ENCODE measurements at regions not wholly inside any gene's neighbourhood (a gene's known extent, or its start where the extent isn't known, plus 50 kb on each side); places are given as distances from the start of the nearest gene placed in this dataset.

- no peaks in the 10 kb centered on the region for H3K9me3 Mint-ChIP-seq
- H3K27me3 Mint-ChIP-seq, result no peaks in the 10 kb centered on the region
- no peak overlapping the region for H3K27ac ChIP-seq (ENCODE audit: low read depth in 1 of 2, low read length in 2 of 2)
- no peak overlapping the region for H3K4me3 Mint-ChIP-seq
- intact Hi-C loops (cut with DNase I, micrococcal nuclease), result no loop called here
- no peak for ATAC-seq (ENCODE audit: poor library complexity)
- no peaks in the 10 kb centered on the region for H3K27me3 ChIP-seq (ENCODE audit: control insufficient read depth in 1 of 2, insufficient read depth in 2 of 2, low read length in 2 of 2)
- no peaks in the 10 kb centered on the region for H3K36me3 ChIP-seq (ENCODE audit: insufficient read depth, low read length)
- H3K4me3 ChIP-seq (ENCODE audit: low read length), result no peak overlapping the region
- ChIA-PET CTCF (interaction anchor here (1.2 to 1.3 kb wide), 2 partner anchors 7 to 298 kb away, joined by 3 read pairs; no protein-coding TSS in a partner anchor), POLR2A (no interaction called here)
- DNase-seq, result no peak
- TF ChIP-seq CTCF (IDR thresholded peaks at IDR 0.05), result no peak
- no peaks in the 10 kb centered on the region for H3K9me3 ChIP-seq (ENCODE audit: control insufficient read depth in 1 of 2, insufficient read depth in 1 of 2, low read length in 2 of 2)
- peaks cover 17% of the 10 kb centered on the region for H3K4me1 Mint-ChIP-seq (ENCODE audit: low read depth)
- H3K4me1 ChIP-seq (ENCODE audit: insufficient read depth, low read length), result no peaks in the 10 kb centered on the region
- no peaks in the 10 kb centered on the region for H3K36me3 Mint-ChIP-seq (ENCODE audit: low read depth)
- H3K27ac Mint-ChIP-seq, result no peak overlapping the region
These were observed 126.1 kb upstream of the AGR3 start for GRCh38 chr7:17007841-17008240.

DNA sequence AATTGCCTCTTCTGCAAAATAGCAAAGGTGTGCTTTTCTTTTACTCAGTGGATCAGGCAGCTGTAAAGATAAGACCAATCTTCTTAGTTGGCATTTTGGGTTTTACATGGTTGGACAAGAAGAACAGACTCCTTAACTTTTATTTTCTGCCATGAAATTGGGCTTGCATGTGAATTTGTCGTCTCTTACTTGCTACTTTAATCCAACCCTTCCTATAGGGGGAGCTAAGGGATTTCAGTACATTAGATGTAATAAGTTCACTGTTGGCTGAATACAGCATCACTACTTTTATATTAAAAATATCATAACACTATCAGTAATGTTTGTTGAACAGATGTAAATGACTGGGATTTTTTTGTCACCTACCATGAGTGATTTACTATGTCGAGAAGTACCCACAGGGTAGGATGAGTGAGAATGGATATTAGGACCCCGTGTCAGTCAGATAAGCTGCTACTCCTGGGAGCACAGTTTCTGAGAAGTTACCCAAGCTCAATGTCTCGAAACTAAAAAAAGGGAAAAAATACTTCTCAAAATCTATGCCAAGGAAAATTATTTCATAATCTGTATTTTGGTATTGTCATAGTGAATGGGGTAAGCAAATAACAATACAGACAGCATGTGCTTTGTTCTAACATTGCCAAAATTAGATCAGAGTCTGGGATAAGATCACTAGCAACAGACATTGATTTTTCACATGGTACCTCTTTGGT, 127.4 kb upstream of the AGR3 start:
- Mint-ChIP-seq H3K27me3 (no peaks in the 10 kb centered on the region), H3K4me1 (ENCODE audit: low read depth) (peaks cover 17% of the 10 kb centered on the region), H3K4me3 (no peak overlapping the region), H3K27ac (no peak overlapping the region), H3K9me3 (no peaks in the 10 kb centered on the region), H3K36me3 (ENCODE audit: low read depth) (no peaks in the 10 kb centered on the region)
- no peaks in the 10 kb centered on the region for H3K36me3 ChIP-seq (ENCODE audit: insufficient read depth, low read length)
- intact Hi-C loops (cut with DNase I, micrococcal nuclease), result no loop called here
- ChIA-PET POLR2A (no interaction called here), CTCF (interaction anchor here (0.9 to 1.8 kb wide), 5 partner anchors 8 to 322 kb away, joined by 3 to 5 read pairs (median 3); no protein-coding TSS in a partner anchor)
- TF ChIP-seq CTCF (IDR thresholded peaks at IDR 0.05), result no peak
- no peaks in the 10 kb centered on the region for H3K27me3 ChIP-seq (ENCODE audit: control insufficient read depth in 1 of 2, insufficient read depth in 2 of 2, low read length in 2 of 2)
- H3K4me3 ChIP-seq (ENCODE audit: low read length), result no peak overlapping the region
- H3K9me3 ChIP-seq (ENCODE audit: control insufficient read depth in 1 of 2, insufficient read depth in 1 of 2, low read length in 2 of 2), result no peaks in the 10 kb centered on the region
- DNase-seq (peak in 3 of 14 experiments; percentile 52 to 65 (median 60)), ATAC-seq (ENCODE audit: poor library complexity) (no peak)
- H3K27ac ChIP-seq (ENCODE audit: low read depth in 1 of 2, low read length in 2 of 2), result no peak overlapping the region
- H3K4me1 ChIP-seq (ENCODE audit: insufficient read depth, low read length), result no peaks in the 10 kb centered on the region

DNA sequence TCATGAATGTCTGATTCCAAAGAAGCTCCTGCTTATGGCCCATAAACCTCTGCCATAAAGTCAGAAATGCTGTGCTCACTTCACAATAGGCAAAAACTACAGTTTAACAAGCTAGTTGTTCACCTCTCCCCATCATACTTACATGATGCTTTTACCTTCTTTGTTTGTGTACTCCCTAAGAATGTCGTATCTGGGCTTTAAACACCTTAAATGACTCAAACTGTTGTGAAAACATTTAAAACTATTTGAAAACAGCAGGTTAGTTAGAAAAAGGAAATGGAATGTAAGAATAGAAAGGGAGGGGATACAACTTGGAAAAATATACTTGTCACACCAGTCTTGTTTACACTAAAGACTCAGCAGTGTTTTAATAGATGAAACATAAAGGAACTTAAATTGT, 128.2 kb upstream of the AGR3 start:
- H3K9me3 Mint-ChIP-seq, result no peaks in the 10 kb centered on the region
- no peaks in the 10 kb centered on the region for H3K27me3 ChIP-seq (ENCODE audit: control insufficient read depth in 1 of 2, insufficient read depth in 2 of 2, low read length in 2 of 2)
- no peak overlapping the region for H3K27ac Mint-ChIP-seq
- peaks cover 17% of the 10 kb centered on the region for H3K4me1 Mint-ChIP-seq (ENCODE audit: low read depth)
- intact Hi-C loops (cut with DNase I, micrococcal nuclease), result no loop called here
- ChIA-PET POLR2A (no interaction called here), CTCF (interaction anchor here (1.0 to 1.8 kb wide), 2 partner anchors 19 to 321 kb away, joined by 3 to 5 read pairs; no protein-coding TSS in a partner anchor)
- no peaks in the 10 kb centered on the region for H3K9me3 ChIP-seq (ENCODE audit: control insufficient read depth in 1 of 2, insufficient read depth in 1 of 2, low read length in 2 of 2)
- no peak overlapping the region for H3K27ac ChIP-seq (ENCODE audit: low read depth in 1 of 2, low read length in 2 of 2)
- H3K36me3 Mint-ChIP-seq (ENCODE audit: low read depth), result no peaks in the 10 kb centered on the region
- no peak overlapping the region for H3K4me3 Mint-ChIP-seq
- no peak for ATAC-seq (ENCODE audit: poor library complexity)
- DNase-seq, result no peak
- H3K4me1 ChIP-seq (ENCODE audit: insufficient read depth, low read length), result no peaks in the 10 kb centered on the region
- no peak for TF ChIP-seq CTCF (IDR thresholded peaks at IDR 0.05)
- no peaks in the 10 kb centered on the region for H3K27me3 Mint-ChIP-seq
- H3K4me3 ChIP-seq (ENCODE audit: low read length), result no peak overlapping the region
- no peaks in the 10 kb centered on the region for H3K36me3 ChIP-seq (ENCODE audit: insufficient read depth, low read length)

Measured in CD4-positive, alpha-beta T cell (primary cell).